ENCODE measurements at regions not wholly inside any gene's neighbourhood (a gene's known extent, or its start where the extent isn't known, plus 50 kb on each side); places are given as distances from the start of the nearest gene placed in this dataset.
"Not testable (repeated sequence)": the region's sequence is repeated elsewhere in the genome, so short reads cannot be mapped to it uniquely, and the experiment has no call there.

GRCh38 chr15:92728266-92728665 is 72.7 kb upstream of the FAM174B start:
- DNase-seq (ENCODE audit: low read depth): no peak
- no peak overlapping the region for H3K4me3 ChIP-seq (ENCODE audit: low read depth, low read length)
- TF ChIP-seq CTCF (IDR thresholded peaks at IDR 0.05; ENCODE audit: insufficient read depth, low read length): no peak

GRCh38 chr15:92733090-92733933 is 77.7 kb upstream of the FAM174B start:
- H3K4me3 ChIP-seq (ENCODE audit: low read depth, low read length): peak overlapping the region; percentile 45
- no peak for TF ChIP-seq CTCF (IDR thresholded peaks at IDR 0.05; ENCODE audit: insufficient read depth, low read length)

GRCh38 chr15:92733934-92734521 is 78.5 kb upstream of the FAM174B start:
- H3K4me3 ChIP-seq (ENCODE audit: low read depth, low read length): peak overlapping the region; percentile 45
- no peak for TF ChIP-seq CTCF (IDR thresholded peaks at IDR 0.05; ENCODE audit: insufficient read depth, low read length)
- peak; percentile 31 for DNase-seq (ENCODE audit: low read depth)

More at GRCh38 chr15:92733090-92733933, 77.7 kb upstream of the FAM174B start:
- DNase-seq (ENCODE audit: low read depth): no peak

- not testable (repeated sequence) for H3K4me3 ChIP-seq (ENCODE audit: low read depth, low read length); DNase-seq (ENCODE audit: low read depth)
Measured at GRCh38 chr15:92739246-92739645, 83.7 kb upstream of the FAM174B start.

- DNase-seq (ENCODE audit: low read depth): no peak
- TF ChIP-seq CTCF (IDR thresholded peaks at IDR 0.05; ENCODE audit: insufficient read depth, low read length): no peak
- no peak overlapping the region for H3K4me3 ChIP-seq (ENCODE audit: low read depth, low read length)
Measured at GRCh38 chr15:92745845-92746271, 90.3 kb upstream of the FAM174B start.

- no peak overlapping the region for H3K4me3 ChIP-seq (ENCODE audit: low read depth, low read length)
- no peak for TF ChIP-seq CTCF (IDR thresholded peaks at IDR 0.05; ENCODE audit: insufficient read depth, low read length)
- DNase-seq (ENCODE audit: low read depth): no peak
Measured at GRCh38 chr15:92747047-92747446, 91.5 kb upstream of the FAM174B start.

- no peak for TF ChIP-seq CTCF (IDR thresholded peaks at IDR 0.05; ENCODE audit: insufficient read depth, low read length)
- DNase-seq (ENCODE audit: low read depth): no peak
- H3K4me3 ChIP-seq (ENCODE audit: low read depth, low read length): no peak overlapping the region
Measured at GRCh38 chr15:92749216-92749615, 93.6 kb upstream of the FAM174B start.

Measured in fibroblast of the aortic adventitia (primary cell).